Fibroblast of villous mesenchyme (primary cell): ENCODE measurements at regions not wholly inside any gene's neighbourhood (a gene's known extent, or its start where the extent isn't known, plus 50 kb on each side); places are given as distances from the start of the nearest gene placed in this dataset.

Source experiments
- DNase-seq: peaks from one replicate; pipeline ENCODE4 v3.0.0-alpha.2; 2010; ENCODE audit warnings: low read depth
- H3K4me3 ChIP-seq: 2 replicates; pipeline ENCODE4 v1.5.1; 2011; ENCODE audit warnings: low read depth, mild to moderate bottlenecking, low read length
- TF ChIP-seq, protein P1 (sequence below): IDR thresholded peaks from 2 replicates; pipeline ENCODE4 v1.5.1; 2012; ENCODE audit warnings: low read depth, mild to moderate bottlenecking, low read length; ENCODE audit not compliant: insufficient read depth

DNA sequence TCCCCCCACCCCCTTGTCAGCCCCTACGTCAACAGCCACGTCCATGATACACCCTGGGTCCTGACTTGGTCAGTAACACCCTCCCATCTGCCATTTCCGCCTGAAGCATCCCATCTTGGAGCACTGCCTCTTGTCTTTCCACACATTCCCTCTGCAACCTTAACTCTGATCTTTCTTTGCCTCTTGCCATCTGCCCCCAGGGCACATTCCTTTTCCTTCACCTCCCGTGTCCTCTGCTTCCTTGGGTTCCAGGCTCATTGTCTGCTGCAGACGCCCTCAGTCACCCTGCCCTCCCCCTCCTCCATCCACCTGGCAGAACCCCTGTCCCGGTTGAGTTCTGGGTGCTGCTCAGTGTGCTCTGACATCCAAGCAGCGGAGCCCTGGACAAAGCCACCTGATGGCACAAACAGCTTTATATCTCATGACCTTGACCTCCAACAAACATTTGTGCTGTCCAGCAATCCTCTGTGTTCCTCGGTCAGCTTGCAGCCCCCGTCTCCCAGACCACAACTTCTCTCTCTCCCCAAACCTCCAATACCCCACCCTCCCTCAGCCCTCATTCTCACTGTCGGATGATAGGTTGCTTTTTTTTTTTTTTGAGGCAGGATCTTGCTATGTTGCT, 97.7 kb upstream of the IER5L start:
- no peak overlapping the region for H3K4me3 ChIP-seq
- DNase-seq = peak; percentile 26

DNA sequence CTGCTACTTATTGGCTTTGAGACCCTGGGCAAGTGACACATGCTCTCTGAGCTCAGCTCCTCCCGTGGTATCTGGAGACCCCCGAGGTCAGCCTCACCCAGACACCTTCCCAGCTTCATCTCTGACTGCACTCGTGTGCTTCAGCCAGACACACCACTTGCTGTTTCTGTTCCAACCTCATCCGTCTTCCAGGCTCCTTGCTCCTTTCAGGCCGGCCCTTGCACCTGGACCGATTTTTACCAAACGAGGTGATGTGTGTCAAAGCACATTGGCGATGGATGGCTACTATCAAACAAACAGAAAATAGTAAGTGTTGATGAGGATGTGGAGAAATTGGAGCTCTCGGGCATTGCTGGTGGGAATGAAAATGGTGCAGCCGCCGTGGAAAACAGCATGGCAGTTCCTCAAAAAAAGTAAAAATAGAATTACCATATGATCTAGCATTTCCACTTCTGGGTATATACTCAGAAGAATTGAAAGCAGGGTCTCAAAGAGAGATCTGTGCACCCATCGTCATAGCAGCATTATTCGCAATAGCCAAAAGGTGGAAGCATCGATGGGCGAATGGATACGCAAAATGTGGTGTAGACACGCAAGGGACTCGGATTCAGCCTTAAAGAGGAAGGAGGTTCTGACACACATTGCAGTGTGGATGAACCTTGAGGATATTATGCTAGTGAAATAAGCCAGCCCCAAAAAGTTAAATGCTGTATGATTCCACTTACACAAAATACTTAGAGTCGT, 96.1 kb upstream of the IER5L start:
- TF ChIP-seq, protein P1, sequence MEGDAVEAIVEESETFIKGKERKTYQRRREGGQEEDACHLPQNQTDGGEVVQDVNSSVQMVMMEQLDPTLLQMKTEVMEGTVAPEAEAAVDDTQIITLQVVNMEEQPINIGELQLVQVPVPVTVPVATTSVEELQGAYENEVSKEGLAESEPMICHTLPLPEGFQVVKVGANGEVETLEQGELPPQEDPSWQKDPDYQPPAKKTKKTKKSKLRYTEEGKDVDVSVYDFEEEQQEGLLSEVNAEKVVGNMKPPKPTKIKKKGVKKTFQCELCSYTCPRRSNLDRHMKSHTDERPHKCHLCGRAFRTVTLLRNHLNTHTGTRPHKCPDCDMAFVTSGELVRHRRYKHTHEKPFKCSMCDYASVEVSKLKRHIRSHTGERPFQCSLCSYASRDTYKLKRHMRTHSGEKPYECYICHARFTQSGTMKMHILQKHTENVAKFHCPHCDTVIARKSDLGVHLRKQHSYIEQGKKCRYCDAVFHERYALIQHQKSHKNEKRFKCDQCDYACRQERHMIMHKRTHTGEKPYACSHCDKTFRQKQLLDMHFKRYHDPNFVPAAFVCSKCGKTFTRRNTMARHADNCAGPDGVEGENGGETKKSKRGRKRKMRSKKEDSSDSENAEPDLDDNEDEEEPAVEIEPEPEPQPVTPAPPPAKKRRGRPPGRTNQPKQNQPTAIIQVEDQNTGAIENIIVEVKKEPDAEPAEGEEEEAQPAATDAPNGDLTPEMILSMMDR = no peak
- DNase-seq = no peak
- no peak overlapping the region for H3K4me3 ChIP-seq

More for the DNA sequence above, 97.7 kb upstream of the IER5L start:
- TF ChIP-seq, protein P1 = no peak

DNA sequence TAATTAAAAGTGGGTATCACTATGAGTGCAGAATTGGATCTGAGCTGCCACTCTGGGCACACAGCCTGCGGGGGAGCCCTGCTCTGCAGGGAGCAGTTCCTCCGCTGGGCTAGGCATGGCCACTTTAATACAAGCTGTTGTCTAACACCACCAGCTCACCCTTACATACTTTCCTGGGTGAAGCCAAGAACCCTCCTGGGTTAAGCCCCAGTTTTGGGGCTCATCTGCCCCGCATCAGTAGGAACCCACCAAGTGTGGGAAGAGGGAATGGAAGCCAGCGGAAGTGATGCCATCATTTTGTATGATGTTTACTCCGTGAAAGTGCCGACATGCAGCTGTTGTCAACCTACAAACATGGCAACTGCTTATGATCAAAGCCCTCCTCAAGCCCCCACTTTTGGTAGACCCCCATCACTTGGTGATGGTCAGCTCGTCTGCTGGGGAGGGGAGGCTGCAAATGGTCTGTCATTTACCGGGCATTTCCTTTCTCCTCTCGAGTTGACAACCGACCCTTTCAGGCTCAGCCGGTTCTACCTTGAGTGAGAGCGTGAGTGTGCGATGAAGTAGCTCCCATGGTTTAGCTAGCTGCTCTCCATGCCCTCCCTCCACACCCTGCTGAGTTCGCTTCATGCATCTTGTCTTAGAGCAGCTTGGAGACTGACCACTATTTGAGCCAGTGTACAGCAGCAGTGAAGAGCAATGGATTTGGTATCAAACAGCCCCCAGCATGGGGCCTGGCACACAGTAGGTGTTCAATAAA, 95.3 kb upstream of the IER5L start:
- no peak for DNase-seq
- H3K4me3 ChIP-seq = no peak overlapping the region
- TF ChIP-seq, protein P1 = no peak

DNA sequence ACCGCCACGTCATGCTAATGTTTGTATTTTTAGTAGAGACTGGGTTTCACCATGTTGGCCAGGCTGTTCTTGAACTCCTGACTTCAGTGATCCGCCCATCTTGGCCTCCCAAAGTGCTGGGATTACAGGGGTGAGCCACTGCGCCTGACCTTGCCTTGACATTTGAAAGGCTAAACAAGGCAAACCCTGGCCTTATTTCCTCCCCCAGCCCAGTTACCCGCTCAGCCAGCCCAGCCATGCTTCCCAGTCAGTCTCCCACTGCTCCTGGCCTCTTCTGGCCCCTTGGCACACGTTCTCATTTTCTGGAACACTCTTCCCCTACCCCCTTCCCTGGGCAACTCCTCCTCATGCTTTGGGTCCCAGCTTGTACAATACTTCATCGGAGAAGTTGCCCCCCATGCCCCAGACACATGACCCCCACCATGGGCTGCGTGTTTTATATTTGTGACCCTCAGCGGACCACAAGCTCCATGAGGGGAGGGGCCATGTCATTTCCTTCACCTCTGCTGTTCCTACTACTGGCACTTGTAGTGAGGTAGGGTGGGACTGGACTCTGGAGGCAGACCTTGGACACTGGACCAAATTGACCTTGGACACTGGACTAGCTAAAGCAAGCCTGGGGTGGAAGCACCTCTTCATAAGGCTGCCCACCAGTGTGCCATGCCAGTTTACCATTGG, 94.4 kb upstream of the IER5L start:
- no peak overlapping the region for H3K4me3 ChIP-seq
- no peak for DNase-seq
- TF ChIP-seq, protein P1 = no peak

DNA sequence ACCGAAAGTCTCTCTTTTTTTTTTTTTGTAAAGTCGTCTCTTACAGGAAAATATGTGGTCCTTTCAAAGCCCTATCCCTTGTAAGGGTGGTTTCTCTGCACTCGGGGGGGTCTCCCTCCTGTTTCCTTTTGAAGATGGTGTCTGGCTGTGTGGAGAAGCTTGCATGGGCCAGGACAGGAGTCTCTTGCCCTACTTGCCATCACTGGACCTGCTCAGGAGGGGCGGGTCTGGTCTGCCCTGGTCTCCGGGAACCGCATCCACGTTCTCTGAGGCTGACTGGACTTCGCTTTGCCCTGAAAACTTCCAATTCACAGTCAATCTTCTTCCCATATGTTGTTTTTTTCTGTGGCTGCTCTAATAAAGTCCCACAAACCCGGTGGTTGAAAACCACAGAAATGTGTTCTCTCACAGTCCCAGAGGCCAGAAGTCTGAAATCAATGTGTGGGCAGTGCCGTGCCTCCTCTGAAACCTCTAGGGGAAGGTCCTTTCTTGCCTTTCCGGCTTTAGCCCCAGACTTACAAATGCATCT, 92.9 kb upstream of the IER5L start:
- DNase-seq = peak; percentile 86
- no peak overlapping the region for H3K4me3 ChIP-seq
- TF ChIP-seq, protein P1 = no peak

DNA sequence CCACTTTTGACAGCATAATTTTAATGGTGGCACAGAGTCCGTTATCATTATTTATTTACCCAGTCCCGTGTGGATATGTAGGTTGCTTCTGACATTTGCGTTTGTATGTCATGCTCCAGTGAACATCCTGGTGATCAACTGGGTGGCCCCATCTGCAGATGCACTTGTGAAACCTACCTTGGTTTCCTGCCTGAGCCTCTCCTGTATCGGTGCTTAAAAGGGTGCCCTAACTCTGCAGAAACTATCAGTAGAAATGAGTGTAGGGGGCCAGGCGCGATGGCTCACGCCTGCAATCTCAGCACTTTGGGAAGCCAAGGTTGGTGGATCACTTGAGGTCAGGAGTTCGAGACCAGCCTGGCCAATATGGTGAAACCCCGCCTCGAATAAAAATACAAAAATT, 92.1 kb upstream of the IER5L start:
- TF ChIP-seq, protein P1 = no peak
- no peak for DNase-seq
- no peak overlapping the region for H3K4me3 ChIP-seq
